ENCODE measurements at regions not wholly inside any gene's neighbourhood (a gene's known extent, or its start where the extent isn't known, plus 50 kb on each side); places are given as distances from the start of the nearest gene placed in this dataset.

DNA sequence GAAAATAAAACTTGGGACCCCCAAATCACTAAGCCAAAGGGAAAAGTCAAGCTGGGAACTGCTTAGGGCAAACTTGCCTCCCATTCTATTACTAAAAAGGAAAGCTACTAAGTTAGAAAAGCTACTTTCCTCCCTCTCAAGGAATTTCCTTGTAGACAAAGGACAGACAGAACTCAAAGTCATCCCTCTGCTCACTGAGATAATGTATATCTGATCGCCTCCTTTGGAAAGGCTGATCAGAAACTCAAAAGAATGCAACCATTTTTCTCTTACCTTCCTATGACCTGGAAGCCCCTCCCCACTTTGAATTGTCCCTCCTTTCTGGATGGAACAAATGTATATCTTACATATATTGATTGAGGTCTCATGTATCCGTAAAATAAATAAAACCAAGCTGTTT lies 190.5 kb upstream of the DCN start:
- no peak overlapping the region for H3K27ac ChIP-seq
- TF ChIP-seq, protein P1, sequence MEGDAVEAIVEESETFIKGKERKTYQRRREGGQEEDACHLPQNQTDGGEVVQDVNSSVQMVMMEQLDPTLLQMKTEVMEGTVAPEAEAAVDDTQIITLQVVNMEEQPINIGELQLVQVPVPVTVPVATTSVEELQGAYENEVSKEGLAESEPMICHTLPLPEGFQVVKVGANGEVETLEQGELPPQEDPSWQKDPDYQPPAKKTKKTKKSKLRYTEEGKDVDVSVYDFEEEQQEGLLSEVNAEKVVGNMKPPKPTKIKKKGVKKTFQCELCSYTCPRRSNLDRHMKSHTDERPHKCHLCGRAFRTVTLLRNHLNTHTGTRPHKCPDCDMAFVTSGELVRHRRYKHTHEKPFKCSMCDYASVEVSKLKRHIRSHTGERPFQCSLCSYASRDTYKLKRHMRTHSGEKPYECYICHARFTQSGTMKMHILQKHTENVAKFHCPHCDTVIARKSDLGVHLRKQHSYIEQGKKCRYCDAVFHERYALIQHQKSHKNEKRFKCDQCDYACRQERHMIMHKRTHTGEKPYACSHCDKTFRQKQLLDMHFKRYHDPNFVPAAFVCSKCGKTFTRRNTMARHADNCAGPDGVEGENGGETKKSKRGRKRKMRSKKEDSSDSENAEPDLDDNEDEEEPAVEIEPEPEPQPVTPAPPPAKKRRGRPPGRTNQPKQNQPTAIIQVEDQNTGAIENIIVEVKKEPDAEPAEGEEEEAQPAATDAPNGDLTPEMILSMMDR (conservative IDR thresholded peaks at IDR 0.05): no peak

DNA sequence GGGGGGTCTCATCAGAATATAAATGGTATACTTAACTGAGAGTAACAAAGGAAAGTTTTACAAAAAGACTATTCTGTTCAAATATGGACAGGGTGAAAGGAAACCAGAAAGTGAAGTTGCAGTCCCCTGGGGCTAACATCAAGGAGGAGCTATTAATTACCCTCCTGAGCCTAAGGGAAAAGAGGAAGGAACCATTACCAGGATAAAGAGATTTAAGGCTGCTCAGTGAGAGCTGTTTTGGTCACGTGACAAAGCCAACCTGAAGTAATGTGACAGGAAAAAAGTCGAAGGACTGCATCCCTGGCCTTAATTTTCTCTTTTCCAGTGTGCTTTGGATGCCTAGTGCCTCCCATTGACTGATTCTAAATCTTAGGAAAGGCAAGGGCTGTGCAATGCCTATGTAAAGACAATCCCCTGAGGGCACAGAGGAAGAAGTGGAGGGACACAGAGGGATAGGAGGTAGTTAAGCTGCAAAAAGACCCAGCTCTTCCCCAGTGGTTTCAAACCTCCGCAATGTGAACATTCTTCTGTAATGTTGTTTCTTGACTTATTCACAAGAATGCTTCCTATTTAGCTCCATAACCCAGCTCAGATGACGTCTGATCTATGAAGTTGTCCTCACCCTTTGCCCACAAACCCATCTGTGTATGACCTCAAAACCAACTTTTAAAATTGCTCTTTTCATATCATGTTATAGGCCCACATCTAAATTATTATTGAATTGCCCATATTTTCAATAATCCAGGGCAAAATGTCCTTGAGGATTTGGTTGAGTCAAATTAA lies 187.7 kb upstream of the DCN start:
- TF ChIP-seq, protein P1 (conservative IDR thresholded peaks at IDR 0.05): no peak
- no peak overlapping the region for H3K27ac ChIP-seq

DNA sequence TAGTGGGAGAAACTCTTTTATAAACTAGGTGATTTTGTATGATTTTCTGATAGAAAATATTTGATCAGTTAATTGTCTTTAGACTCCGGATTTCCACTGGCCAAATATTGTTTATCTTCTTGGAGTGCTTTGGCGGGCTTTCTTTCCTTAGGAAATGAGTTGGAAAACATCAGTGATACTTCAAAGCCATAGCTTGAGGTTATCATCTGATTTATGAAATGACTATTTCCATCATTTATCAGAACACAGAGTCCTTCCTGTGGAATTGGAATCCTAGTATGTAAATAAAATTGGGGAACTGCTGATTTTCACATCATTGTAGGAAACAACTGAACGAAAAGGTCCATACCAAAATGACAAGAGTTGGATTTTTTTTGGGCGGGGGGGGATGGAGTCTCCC lies 186.0 kb upstream of the DCN start:
- TF ChIP-seq, protein P1 (conservative IDR thresholded peaks at IDR 0.05): no peak
- H3K27ac ChIP-seq: no peak overlapping the region

DNA sequence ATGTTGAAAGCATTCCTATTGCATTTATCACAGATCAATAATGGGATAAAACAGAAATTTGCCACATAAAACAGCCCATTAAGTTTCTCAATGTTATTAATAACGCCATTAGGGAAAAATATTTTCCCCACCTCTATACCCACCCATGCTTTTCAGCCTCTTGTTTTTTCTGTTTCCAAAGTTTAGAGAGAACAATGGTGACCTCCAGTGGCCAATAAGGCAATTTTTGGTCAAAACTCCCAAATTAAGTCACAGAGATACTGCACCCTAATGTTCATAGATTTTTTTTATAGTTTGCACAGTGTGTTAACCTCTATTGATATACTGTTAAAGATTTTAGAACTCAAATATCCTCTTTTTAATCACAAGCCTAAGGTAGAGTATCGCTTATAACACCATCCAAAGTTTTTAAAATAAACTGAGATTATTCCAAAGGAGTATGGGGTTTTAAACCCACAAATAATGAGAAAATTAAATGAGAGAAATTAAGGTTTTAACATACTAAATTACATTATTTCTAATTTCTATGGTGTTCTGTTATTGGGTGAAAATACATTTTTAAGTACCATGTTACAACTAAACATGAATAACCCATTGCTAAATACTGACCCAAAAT lies 184.7 kb upstream of the DCN start:
- TF ChIP-seq, protein P1 (conservative IDR thresholded peaks at IDR 0.05): peak; percentile 54
- no peak overlapping the region for H3K27ac ChIP-seq

DNA sequence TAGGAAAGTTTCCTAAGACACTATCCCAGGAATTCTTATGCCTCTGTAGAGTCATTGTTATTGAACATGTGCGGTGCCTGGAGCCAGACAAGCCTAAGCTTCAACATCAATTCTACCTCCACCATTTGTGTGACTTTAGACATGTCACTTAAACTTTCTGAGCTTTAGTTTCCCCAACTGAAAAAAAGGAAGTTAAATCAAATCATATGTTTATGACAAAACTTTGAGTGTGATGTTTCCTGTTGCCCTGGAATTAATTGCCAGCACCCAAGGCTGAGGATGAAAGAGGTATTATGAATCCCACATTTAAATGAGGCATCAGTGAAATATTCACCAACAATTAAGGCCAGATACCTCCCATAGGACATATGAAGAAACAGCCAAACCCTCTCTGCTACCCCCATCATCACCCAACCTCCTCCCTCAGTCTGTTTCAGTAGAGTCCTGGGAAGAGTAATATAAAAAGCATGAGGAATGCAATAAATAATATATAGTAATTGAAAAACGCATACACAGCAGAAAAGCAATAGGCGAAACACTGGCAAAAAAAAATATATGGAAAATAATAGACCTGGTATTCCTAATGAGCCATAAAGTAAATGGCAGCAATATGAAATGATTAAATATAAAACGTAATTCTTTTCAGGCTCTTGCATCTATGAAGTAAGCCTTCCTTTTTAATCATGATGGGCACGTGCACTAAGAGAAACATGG lies 182.0 kb upstream of the DCN start:
- TF ChIP-seq, protein P1 (conservative IDR thresholded peaks at IDR 0.05): no peak
- no peak overlapping the region for H3K27ac ChIP-seq

DNA sequence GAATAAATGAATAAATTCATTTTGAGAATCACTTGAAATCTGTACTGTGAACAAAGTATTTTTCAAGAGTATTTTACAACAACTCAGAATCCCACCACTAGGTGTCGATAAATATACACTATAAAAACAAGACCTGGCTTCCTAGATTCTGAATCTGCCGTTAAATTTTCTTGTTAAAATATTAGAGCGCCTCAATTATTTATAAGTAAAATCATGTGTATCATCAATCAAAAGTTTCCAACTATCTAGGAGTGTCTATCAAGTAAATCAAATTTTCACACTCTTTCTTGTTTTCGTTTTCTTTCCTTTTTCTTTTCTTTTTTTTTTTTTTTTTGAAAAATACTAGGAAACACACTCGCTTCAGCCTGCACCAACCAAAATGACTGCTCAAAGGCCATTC lies 179.2 kb upstream of the DCN start:
- TF ChIP-seq, protein P1 (conservative IDR thresholded peaks at IDR 0.05): peak; percentile 72
- H3K27ac ChIP-seq: no peak overlapping the region

DNA sequence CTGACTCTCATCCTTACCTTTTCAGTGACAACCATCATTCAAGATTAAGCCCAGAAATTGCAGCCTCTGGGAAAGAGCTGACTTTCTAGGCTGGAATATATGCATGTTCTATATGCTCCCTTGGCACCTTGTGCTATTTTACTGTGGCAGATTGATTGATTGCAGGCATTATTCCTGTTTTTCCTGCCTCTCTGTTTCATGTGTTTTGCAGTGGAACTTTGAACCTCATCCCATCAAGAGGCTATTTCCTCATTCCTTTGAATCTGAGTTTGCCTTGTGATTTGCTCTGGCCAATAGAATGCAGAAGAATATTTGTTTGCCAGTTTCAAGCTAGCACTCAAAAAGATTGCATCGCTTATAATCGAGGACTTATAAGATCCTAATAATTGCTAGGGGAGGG lies 174.8 kb upstream of the DCN start:
- H3K27ac ChIP-seq: no peak overlapping the region
- TF ChIP-seq, protein P1 (conservative IDR thresholded peaks at IDR 0.05): no peak
